ENCODE measurements at regions not wholly inside any gene's neighbourhood (a gene's known extent, or its start where the extent isn't known, plus 50 kb on each side); places are given as distances from the start of the nearest gene placed in this dataset.

DNA sequence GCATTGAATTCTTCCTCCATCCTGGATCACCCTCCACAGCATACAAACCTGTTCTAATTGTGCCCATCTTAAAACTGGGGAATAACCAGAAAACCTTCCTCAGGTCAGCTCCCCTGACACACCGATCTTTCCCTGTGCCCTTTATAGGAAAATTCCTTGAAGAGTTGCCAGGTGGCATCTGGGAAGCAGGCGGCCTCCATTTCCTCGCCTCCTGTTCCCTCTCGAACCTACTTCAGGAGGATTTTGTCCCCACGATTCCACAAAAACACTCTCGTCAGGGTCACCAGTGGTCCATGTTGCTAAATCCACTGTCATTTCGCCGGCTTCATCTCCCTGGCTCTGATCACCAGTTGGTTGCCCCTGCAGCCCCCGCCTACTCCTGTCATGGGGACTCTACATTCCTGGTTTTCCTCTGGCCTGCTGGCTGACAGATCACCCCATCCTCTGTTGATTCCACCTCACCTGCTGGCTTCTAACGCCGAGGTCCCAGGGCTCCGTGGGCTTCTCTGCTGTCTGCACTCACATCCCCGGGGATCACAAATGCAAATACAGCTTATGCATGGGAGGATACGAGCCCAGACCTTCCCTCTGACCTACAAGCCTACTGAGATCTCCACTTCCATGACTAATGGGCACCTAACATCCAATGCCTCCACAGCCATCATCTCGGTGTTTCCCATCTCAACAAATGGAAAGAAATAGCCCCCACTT lies 92.5 kb upstream of the PRDM11 start:
- no peak overlapping the region for H3K27ac ChIP-seq
- no peak for TF ChIP-seq ZFX (IDR thresholded peaks at IDR 0.05; ENCODE audit: borderline replicate concordance)
- TF ChIP-seq, protein P1, sequence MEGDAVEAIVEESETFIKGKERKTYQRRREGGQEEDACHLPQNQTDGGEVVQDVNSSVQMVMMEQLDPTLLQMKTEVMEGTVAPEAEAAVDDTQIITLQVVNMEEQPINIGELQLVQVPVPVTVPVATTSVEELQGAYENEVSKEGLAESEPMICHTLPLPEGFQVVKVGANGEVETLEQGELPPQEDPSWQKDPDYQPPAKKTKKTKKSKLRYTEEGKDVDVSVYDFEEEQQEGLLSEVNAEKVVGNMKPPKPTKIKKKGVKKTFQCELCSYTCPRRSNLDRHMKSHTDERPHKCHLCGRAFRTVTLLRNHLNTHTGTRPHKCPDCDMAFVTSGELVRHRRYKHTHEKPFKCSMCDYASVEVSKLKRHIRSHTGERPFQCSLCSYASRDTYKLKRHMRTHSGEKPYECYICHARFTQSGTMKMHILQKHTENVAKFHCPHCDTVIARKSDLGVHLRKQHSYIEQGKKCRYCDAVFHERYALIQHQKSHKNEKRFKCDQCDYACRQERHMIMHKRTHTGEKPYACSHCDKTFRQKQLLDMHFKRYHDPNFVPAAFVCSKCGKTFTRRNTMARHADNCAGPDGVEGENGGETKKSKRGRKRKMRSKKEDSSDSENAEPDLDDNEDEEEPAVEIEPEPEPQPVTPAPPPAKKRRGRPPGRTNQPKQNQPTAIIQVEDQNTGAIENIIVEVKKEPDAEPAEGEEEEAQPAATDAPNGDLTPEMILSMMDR (IDR thresholded peaks at IDR 0.05), result no peak

DNA sequence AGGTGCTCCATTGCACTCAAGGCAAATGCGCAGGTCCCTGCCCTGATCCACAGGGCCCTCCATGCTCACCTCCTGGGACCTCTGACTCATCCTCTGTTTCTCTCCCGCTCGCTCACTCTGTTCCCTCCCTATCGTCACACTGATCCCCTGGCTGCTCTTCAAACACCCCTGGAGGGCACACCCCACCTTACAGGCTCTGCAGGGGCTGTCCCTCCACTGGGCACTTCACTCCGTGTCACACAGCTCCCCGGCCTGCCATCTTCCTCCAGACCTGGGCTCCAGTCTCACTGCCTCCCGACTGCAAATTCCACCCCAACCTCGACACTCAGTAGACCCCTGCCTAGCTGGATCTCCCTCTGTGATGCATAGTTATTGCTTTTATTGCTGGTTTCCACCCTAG lies 91.5 kb upstream of the PRDM11 start:
- TF ChIP-seq, protein P1 (IDR thresholded peaks at IDR 0.05), result no peak

DNA sequence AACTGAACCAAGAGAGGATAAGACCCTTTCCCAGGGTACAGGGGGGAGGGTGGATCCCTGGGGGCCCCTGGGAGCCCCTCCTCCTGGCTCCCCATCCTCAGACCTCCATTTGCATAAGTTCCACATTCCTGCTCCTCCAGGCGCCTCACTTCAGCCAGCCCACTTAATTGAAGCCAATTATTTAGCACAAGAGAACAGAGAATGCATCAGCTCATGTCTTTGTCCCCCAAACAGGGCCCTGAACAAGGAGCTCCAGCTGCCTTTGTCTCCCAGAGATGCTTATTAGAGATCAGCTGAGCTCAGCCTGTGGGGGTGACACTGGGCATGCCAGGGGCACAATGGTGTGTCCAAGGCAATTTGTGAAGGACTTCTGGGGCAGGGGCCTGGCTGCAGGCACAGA lies 89.9 kb upstream of the PRDM11 start:
- TF ChIP-seq, protein P1 (IDR thresholded peaks at IDR 0.05), result no peak
- no peak for TF ChIP-seq ZFX (IDR thresholded peaks at IDR 0.05; ENCODE audit: borderline replicate concordance)
- no peak overlapping the region for H3K27ac ChIP-seq

More for the DNA sequence above, 91.5 kb upstream of the PRDM11 start:
- H3K27ac ChIP-seq, result no peak overlapping the region

DNA sequence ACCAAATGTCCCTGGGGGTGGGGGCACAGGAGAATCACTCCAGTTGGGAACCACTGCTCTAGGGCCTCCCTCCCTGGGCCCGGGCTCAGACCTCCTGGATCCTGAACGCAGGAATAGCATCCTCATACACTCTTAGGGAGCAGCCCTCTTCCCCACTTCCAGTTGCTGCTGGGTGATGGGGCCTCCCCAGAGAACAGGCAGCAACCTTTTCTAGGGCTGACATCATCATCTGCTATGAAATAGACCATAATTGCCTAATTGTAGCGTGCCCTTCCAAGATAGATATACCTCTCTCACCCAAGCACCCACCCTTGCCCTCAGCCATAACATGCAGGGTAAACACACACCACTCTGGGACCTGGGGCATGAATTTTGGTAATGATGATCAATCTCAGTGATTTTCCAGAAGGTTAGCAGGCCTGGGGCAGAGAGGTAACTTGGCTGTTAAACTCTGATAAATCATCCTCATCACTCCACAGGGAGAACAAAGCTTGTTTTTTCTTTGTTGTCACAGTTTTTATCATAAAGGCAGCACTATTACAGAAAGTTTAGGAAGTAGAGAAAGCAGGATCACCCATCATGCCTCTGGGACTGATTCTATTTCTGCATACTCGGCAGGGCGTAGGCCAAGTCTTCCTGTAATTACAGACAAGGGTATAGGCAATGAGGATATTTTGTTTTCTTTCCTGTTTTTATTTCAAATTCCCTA lies 88.3 kb upstream of the PRDM11 start:
- TF ChIP-seq ZFX (IDR thresholded peaks at IDR 0.05; ENCODE audit: borderline replicate concordance), result no peak
- TF ChIP-seq, protein P1 (IDR thresholded peaks at IDR 0.05), result no peak
- no peak overlapping the region for H3K27ac ChIP-seq

DNA sequence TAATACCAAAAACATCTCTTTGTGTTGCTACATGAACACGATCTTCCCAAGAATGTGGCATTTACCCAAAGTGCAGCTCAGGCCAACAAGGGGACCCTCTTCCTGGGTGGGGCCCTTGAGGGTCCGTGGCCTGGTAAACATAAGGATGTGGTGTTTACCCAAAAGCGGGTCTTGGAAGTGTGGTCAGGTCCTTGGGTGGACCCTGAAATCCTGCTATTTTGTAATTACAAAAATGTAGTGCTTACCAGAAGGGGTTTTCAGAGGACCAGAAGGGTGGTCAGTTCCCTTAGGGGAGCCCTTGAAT lies 87.8 kb upstream of the PRDM11 start:
- TF ChIP-seq ZFX (IDR thresholded peaks at IDR 0.05; ENCODE audit: borderline replicate concordance), result no peak
- TF ChIP-seq, protein P1 (IDR thresholded peaks at IDR 0.05), result no peak
- H3K27ac ChIP-seq, result no peak overlapping the region

DNA sequence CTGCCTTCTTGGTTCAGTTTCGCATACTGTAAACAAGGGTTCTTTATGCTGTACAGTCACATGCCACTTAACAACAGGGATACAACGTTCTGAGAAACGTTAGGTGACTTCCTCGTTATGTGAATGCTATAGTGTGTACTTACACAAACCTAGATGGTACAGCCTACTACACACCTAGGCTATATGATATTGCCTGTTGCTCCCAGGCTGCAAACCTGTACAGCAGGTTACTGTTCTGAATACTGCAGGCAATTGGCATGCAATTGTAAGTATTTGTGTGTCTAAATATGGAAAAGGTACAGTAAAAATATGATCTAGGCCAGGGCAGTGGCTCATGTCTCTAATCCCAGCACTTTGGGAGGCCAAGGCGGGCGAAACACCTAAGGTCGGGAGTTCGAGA lies 85.7 kb upstream of the PRDM11 start:
- no peak overlapping the region for H3K27ac ChIP-seq
- TF ChIP-seq, protein P1 (IDR thresholded peaks at IDR 0.05), result no peak
- no peak for TF ChIP-seq ZFX (IDR thresholded peaks at IDR 0.05; ENCODE audit: borderline replicate concordance)

DNA sequence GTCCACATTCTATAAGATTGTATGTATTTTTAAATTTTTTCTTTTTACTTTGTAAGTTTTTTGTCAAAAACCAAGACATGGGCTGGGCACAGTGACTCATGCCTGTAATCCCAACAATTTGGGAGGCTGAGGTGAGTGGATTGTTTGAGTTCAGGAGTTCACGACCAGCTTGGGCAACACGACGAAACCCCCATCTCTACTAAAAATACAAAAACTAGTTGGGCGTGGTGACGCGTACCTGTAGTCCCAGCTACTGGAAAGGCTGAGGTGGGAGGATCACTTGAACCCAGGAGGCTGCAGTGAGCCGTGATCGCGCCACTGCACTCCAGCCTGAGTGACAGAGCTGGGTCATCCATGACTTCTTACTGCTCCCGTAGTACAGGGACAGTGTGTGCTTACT lies 84.8 kb upstream of the PRDM11 start:
- TF ChIP-seq ZFX (IDR thresholded peaks at IDR 0.05; ENCODE audit: borderline replicate concordance), result no peak
- TF ChIP-seq, protein P1 (IDR thresholded peaks at IDR 0.05), result no peak

More for the DNA sequence above, 84.8 kb upstream of the PRDM11 start:
- no peak overlapping the region for H3K27ac ChIP-seq

Measured in 22Rv1 (cell line).